ENCODE measurements at regions not wholly inside any gene's neighbourhood (a gene's known extent, or its start where the extent isn't known, plus 50 kb on each side); places are given as distances from the start of the nearest gene placed in this dataset.

- TF ChIP-seq EZH2 (IDR thresholded peaks at IDR 0.05; ENCODE audit: insufficient read depth, low read length) (no peak), CTCF (IDR thresholded peaks at IDR 0.05; ENCODE audit: insufficient read depth, low read depth, low read length) (no peak)
- no peak overlapping the region for H3K27ac Mint-ChIP-seq (ENCODE audit: unreplicated experiment)
- H3K4me3 Mint-ChIP-seq (ENCODE audit: unreplicated experiment) = no peak overlapping the region
- Histone ChIP-seq H3K4me1 (ENCODE audit: insufficient read depth, low read length) (no peaks in the 10 kb centered on the region), H3K27me3 (ENCODE audit: insufficient read depth, low read length) (no peaks in the 10 kb centered on the region), H3K79me2 (ENCODE audit: insufficient read depth, low read length) (no peaks in the 10 kb centered on the region), H3K9ac (ENCODE audit: low read length) (no peak overlapping the region), H4K20me1 (ENCODE audit: insufficient read depth, low read length) (no peaks in the 10 kb centered on the region), H3K4me3 (ENCODE audit: insufficient read depth, low read depth, low read length) (no peak overlapping the region), H3K36me3 (ENCODE audit: insufficient read depth, low read length) (no peaks in the 10 kb centered on the region), H3K4me2 (ENCODE audit: low read length) (no peak overlapping the region), H3K27ac (ENCODE audit: low read depth, low read length) (no peak overlapping the region), H3K9me3 (ENCODE audit: insufficient read depth, low read depth, low read length) (no peaks in the 10 kb centered on the region), H2AFZ (ENCODE audit: low read depth, low read length) (no peak overlapping the region)
- no peak for FAIRE-seq
- H3K9me3 Mint-ChIP-seq (ENCODE audit: unreplicated experiment) = no peaks in the 10 kb centered on the region
- no peak for DNase-seq (ENCODE audit: low read depth)
- H3K4me1 Mint-ChIP-seq (ENCODE audit: low read depth, unreplicated experiment) = peaks cover 10% of the 10 kb centered on the region
- no peaks in the 10 kb centered on the region for H3K27me3 Mint-ChIP-seq (ENCODE audit: low read depth, unreplicated experiment)
- H3K36me3 Mint-ChIP-seq (ENCODE audit: low read depth, unreplicated experiment) = no peaks in the 10 kb centered on the region
Observed at GRCh38 chrX:42684065-42684464, 93.9 kb downstream of the PPP1R2C start.

GRCh38 chrX:42680666-42681065 is 97.3 kb downstream of the PPP1R2C start:
- TF ChIP-seq CTCF (IDR thresholded peaks at IDR 0.05; ENCODE audit: insufficient read depth, low read depth, low read length) (no peak), EZH2 (IDR thresholded peaks at IDR 0.05; ENCODE audit: insufficient read depth, low read length) (no peak)
- FAIRE-seq = no peak

GRCh38 chrX:42678133-42678532 is 99.8 kb downstream of the PPP1R2C start:
- H3K27ac Mint-ChIP-seq (ENCODE audit: unreplicated experiment) = no peak overlapping the region
- Histone ChIP-seq H3K9me3 (ENCODE audit: insufficient read depth, low read depth, low read length) (no peaks in the 10 kb centered on the region), H4K20me1 (ENCODE audit: insufficient read depth, low read length) (no peaks in the 10 kb centered on the region), H3K27ac (ENCODE audit: low read depth, low read length) (no peak overlapping the region), H3K4me3 (ENCODE audit: insufficient read depth, low read depth, low read length) (no peak overlapping the region), H3K4me1 (ENCODE audit: insufficient read depth, low read length) (no peaks in the 10 kb centered on the region), H3K36me3 (ENCODE audit: insufficient read depth, low read length) (no peaks in the 10 kb centered on the region), H2AFZ (ENCODE audit: low read depth, low read length) (no peak overlapping the region), H3K9ac (ENCODE audit: low read length) (no peak overlapping the region), H3K27me3 (ENCODE audit: insufficient read depth, low read length) (no peaks in the 10 kb centered on the region), H3K4me2 (ENCODE audit: low read length) (no peak overlapping the region), H3K79me2 (ENCODE audit: insufficient read depth, low read length) (no peaks in the 10 kb centered on the region)
- DNase-seq (ENCODE audit: low read depth) = no peak
- no peaks in the 10 kb centered on the region for H3K9me3 Mint-ChIP-seq (ENCODE audit: unreplicated experiment)
- no peak for TF ChIP-seq EZH2 (IDR thresholded peaks at IDR 0.05; ENCODE audit: insufficient read depth, low read length)
- TF ChIP-seq CTCF (IDR thresholded peaks at IDR 0.05; ENCODE audit: insufficient read depth, low read depth, low read length) = no peak
- no peaks in the 10 kb centered on the region for H3K36me3 Mint-ChIP-seq (ENCODE audit: low read depth, unreplicated experiment)
- no peaks in the 10 kb centered on the region for H3K27me3 Mint-ChIP-seq (ENCODE audit: low read depth, unreplicated experiment)
- H3K4me1 Mint-ChIP-seq (ENCODE audit: low read depth, unreplicated experiment) = no peaks in the 10 kb centered on the region
- H3K4me3 Mint-ChIP-seq (ENCODE audit: unreplicated experiment) = no peak overlapping the region
- no peak for FAIRE-seq

More at GRCh38 chrX:42680666-42681065, 97.3 kb downstream of the PPP1R2C start:
- DNase-seq (ENCODE audit: low read depth) = peak; percentile 12
- Mint-ChIP-seq H3K9me3 (ENCODE audit: unreplicated experiment) (no peaks in the 10 kb centered on the region), H3K27me3 (ENCODE audit: low read depth, unreplicated experiment) (no peaks in the 10 kb centered on the region), H3K36me3 (ENCODE audit: low read depth, unreplicated experiment) (no peaks in the 10 kb centered on the region), H3K4me1 (ENCODE audit: low read depth, unreplicated experiment) (no peaks in the 10 kb centered on the region), H3K27ac (ENCODE audit: unreplicated experiment) (peak overlapping the region; percentile 62), H3K4me3 (ENCODE audit: unreplicated experiment) (no peak overlapping the region)
- Histone ChIP-seq H3K36me3 (ENCODE audit: insufficient read depth, low read length) (no peaks in the 10 kb centered on the region), H3K27ac (ENCODE audit: low read depth, low read length) (no peak overlapping the region), H3K9ac (ENCODE audit: low read length) (no peak overlapping the region), H3K79me2 (ENCODE audit: insufficient read depth, low read length) (no peaks in the 10 kb centered on the region), H3K9me3 (ENCODE audit: insufficient read depth, low read depth, low read length) (no peaks in the 10 kb centered on the region), H4K20me1 (ENCODE audit: insufficient read depth, low read length) (no peaks in the 10 kb centered on the region), H3K4me3 (ENCODE audit: insufficient read depth, low read depth, low read length) (no peak overlapping the region), H3K4me2 (ENCODE audit: low read length) (no peak overlapping the region), H3K27me3 (ENCODE audit: insufficient read depth, low read length) (no peaks in the 10 kb centered on the region), H3K4me1 (ENCODE audit: insufficient read depth, low read length) (no peaks in the 10 kb centered on the region), H2AFZ (ENCODE audit: low read depth, low read length) (no peak overlapping the region)
